ENCODE measurements at regions not wholly inside any gene's neighbourhood (a gene's known extent, or its start where the extent isn't known, plus 50 kb on each side); places are given as distances from the start of the nearest gene placed in this dataset.

DNA sequence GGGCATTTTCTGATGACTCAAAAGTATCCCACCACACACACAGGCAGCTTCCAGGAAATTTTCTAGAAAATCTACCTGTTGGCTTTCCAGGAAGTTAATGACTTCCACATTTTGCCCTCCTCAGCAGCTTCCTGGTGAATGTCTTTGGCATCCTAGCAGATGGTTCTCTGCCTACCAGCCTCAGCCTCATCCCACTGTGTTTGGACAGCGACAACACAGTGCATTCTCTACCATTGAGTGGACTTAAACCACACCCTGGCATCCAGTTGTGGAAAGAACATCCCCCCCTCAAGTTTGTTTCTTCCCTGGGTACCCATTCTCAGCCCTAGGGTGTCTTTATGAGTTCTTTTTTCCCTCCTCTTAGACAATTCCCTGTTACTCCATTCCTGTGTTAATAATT is 50.8 kb upstream of the GADL1 start:
- Mint-ChIP-seq H3K36me3 (ENCODE audit: low read depth) (no peaks in the 10 kb centered on the region), H3K9me3 (peaks cover 5% of the 10 kb centered on the region), H3K4me3 (ENCODE audit: low read depth) (no peak overlapping the region), H3K27ac (no peak overlapping the region), H3K4me1 (ENCODE audit: low read depth) (peaks cover 10% of the 10 kb centered on the region), H3K27me3 (ENCODE audit: low read depth) (peaks cover 1% of the 10 kb centered on the region)
- intact Hi-C loops (cut with micrococcal nuclease) = no loop called here
- DNase-seq (ENCODE audit: low spot score) = no peak

GRCh38 chr3:30948426-30948825 is 54.0 kb upstream of the GADL1 start:
- no peaks in the 10 kb centered on the region for H3K36me3 Mint-ChIP-seq (ENCODE audit: low read depth)
- no peak for DNase-seq (ENCODE audit: low spot score)
- intact Hi-C loops (cut with micrococcal nuclease) = no loop called here
- no peak overlapping the region for H3K27ac Mint-ChIP-seq
- no peaks in the 10 kb centered on the region for H3K9me3 Mint-ChIP-seq
- no peak overlapping the region for H3K4me3 Mint-ChIP-seq (ENCODE audit: low read depth)
- H3K4me1 Mint-ChIP-seq (ENCODE audit: low read depth) = peaks cover 2% of the 10 kb centered on the region
- H3K27me3 Mint-ChIP-seq (ENCODE audit: low read depth) = peaks cover 9% of the 10 kb centered on the region

- H3K4me1 Mint-ChIP-seq (ENCODE audit: low read depth) = peaks cover 2% of the 10 kb centered on the region
- DNase-seq (ENCODE audit: low spot score) = no peak
- H3K27ac Mint-ChIP-seq = no peak overlapping the region
- H3K4me3 Mint-ChIP-seq (ENCODE audit: low read depth) = no peak overlapping the region
- H3K36me3 Mint-ChIP-seq (ENCODE audit: low read depth) = no peaks in the 10 kb centered on the region
- H3K27me3 Mint-ChIP-seq (ENCODE audit: low read depth) = peaks cover 9% of the 10 kb centered on the region
- intact Hi-C loops (cut with micrococcal nuclease) = no loop called here
- no peaks in the 10 kb centered on the region for H3K9me3 Mint-ChIP-seq
Measured at GRCh38 chr3:30951826-30952225, 57.4 kb upstream of the GADL1 start.

DNA sequence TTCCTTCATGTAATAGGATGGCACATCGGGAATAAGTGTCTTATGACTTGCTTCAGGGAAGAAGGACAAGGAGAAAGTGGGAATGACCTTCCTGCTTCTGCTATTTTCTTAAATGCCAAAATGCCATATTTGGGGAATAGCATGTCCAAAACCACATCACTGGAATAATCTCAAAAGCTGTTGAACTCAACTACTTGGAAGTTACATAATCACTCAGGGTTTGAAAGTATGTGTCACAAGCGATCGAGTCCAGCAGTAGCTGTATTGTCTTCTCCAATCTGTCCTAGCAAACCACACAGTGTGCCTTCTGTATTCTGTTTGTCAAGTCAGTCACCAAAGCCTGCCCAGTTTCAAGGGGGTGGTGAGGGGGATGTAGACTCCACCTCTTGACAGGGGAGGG is 58.3 kb upstream of the GADL1 start:
- no peaks in the 10 kb centered on the region for H3K9me3 Mint-ChIP-seq
- no peak overlapping the region for H3K4me3 Mint-ChIP-seq (ENCODE audit: low read depth)
- peaks cover 2% of the 10 kb centered on the region for H3K4me1 Mint-ChIP-seq (ENCODE audit: low read depth)
- no peak overlapping the region for H3K27ac Mint-ChIP-seq
- H3K36me3 Mint-ChIP-seq (ENCODE audit: low read depth) = no peaks in the 10 kb centered on the region
- intact Hi-C loops (cut with micrococcal nuclease) = no loop called here
- peaks cover 9% of the 10 kb centered on the region for H3K27me3 Mint-ChIP-seq (ENCODE audit: low read depth)
- no peak for DNase-seq (ENCODE audit: low spot score)

DNA sequence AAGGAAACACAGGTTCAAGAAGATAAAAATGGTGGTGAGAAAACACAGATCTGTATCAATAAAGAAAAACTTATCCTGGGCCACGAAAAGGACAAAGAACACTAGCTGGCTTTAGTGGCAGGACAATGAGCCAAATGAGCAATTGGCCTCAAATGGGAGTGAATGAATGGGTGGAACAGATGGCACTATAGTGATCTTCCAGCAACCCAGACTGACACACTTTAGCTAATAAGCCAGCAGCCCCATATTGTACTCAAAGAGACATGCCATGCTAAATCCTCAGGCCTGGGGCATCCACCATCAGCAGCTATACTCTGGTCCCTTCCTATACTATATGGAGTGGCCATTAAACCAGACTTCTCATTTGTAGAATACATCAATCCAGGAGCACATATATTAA is 60.0 kb upstream of the GADL1 start:
- peaks cover 4% of the 10 kb centered on the region for H3K9me3 Mint-ChIP-seq
- no peaks in the 10 kb centered on the region for H3K36me3 Mint-ChIP-seq (ENCODE audit: low read depth)
- H3K4me1 Mint-ChIP-seq (ENCODE audit: low read depth) = no peaks in the 10 kb centered on the region
- DNase-seq (ENCODE audit: low spot score) = no peak
- intact Hi-C loops (cut with micrococcal nuclease) = no loop called here
- peaks cover 9% of the 10 kb centered on the region for H3K27me3 Mint-ChIP-seq (ENCODE audit: low read depth)
- H3K4me3 Mint-ChIP-seq (ENCODE audit: low read depth) = no peak overlapping the region
- H3K27ac Mint-ChIP-seq = no peak overlapping the region

GRCh38 chr3:30962084-30962483 is 67.6 kb upstream of the GADL1 start:
- intact Hi-C loops (cut with micrococcal nuclease) = no loop called here
- DNase-seq (ENCODE audit: low spot score) = no peak
- Mint-ChIP-seq H3K4me3 (ENCODE audit: low read depth) (no peak overlapping the region), H3K9me3 (peaks cover 4% of the 10 kb centered on the region), H3K4me1 (ENCODE audit: low read depth) (peaks cover 13% of the 10 kb centered on the region), H3K27me3 (ENCODE audit: low read depth) (peaks cover 9% of the 10 kb centered on the region), H3K36me3 (ENCODE audit: low read depth) (no peaks in the 10 kb centered on the region), H3K27ac (no peak overlapping the region)

DNA sequence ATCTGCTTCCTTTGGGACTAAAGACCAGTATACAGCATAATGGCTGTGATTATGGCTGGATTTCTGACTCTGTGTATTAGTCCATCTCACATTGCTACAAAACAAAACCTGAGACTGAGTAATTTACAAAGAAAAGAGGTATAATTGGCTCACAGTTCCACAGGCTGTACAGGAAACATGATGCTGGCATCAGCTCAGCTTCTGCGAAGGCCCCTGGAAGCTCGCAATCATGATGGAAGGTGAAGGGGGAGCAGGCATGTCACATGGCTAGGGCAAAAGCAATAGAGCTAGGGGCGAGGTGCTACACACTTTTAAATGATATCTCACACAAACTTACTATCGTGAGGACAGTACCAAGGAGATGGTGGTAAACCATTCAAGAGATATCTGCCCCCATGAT is 68.0 kb upstream of the GADL1 start:
- Mint-ChIP-seq H3K36me3 (ENCODE audit: low read depth) (no peaks in the 10 kb centered on the region), H3K27me3 (ENCODE audit: low read depth) (peaks cover 12% of the 10 kb centered on the region), H3K27ac (no peak overlapping the region), H3K4me3 (ENCODE audit: low read depth) (no peak overlapping the region), H3K4me1 (ENCODE audit: low read depth) (peaks cover 13% of the 10 kb centered on the region), H3K9me3 (peaks cover 4% of the 10 kb centered on the region)
- no peak for DNase-seq (ENCODE audit: low spot score)
- intact Hi-C loops (cut with micrococcal nuclease) = no loop called here

DNA sequence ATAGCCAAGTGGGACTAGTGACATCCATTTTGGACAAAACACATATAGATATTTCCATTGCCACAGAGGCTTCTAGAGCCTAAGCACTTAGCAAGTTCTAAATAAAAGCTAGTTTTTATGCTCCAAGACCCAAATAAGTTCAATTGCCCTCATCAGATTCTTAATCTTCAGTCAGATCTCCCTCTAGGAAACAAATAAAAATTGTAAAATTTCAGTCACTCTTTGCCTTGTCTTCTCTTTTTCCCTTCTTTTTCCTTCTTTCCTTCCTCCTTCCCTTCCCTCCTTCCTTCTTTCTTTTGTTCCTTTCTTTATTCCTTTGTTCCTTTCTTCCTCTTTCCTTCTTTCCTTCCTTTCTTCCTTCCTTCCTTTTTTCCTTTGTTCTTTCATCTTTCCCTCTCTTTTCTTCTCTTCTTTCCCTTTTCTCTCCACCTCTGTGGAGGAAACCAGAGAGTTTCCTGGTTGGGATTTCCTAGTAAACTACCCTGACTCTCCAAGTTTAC is 68.8 kb upstream of the GADL1 start:
- H3K27ac Mint-ChIP-seq = no peak overlapping the region
- peaks cover 2% of the 10 kb centered on the region for H3K9me3 Mint-ChIP-seq
- no peak for DNase-seq (ENCODE audit: low spot score)
- peaks cover 16% of the 10 kb centered on the region for H3K27me3 Mint-ChIP-seq (ENCODE audit: low read depth)
- H3K36me3 Mint-ChIP-seq (ENCODE audit: low read depth) = no peaks in the 10 kb centered on the region
- peaks cover 13% of the 10 kb centered on the region for H3K4me1 Mint-ChIP-seq (ENCODE audit: low read depth)
- no peak overlapping the region for H3K4me3 Mint-ChIP-seq (ENCODE audit: low read depth)
- intact Hi-C loops (cut with micrococcal nuclease) = no loop called here

DNA sequence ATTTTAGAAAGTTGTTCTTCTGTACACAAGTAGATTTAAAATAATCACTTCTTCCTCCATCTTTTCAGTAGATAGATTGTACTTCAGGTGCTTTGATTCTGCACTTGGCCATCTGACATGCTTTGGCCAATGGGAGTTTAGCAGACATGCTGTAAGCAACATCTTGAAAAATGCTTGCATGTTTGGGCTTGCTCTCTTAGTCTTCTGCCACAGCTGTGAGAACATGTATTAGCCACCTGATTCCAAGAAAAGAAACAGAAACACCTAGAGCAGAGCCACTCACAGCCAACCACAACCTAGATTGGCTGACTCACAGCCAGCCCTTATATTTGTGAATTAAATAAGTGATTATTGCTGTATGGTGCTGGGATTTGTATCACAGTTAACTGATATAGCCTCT is 70.2 kb upstream of the GADL1 start:
- Mint-ChIP-seq H3K36me3 (ENCODE audit: low read depth) (no peaks in the 10 kb centered on the region), H3K4me3 (ENCODE audit: low read depth) (no peak overlapping the region), H3K27ac (no peak overlapping the region), H3K27me3 (ENCODE audit: low read depth) (peaks cover 19% of the 10 kb centered on the region), H3K4me1 (ENCODE audit: low read depth) (peaks cover 13% of the 10 kb centered on the region), H3K9me3 (no peaks in the 10 kb centered on the region)
- DNase-seq (ENCODE audit: low spot score) = no peak
- intact Hi-C loops (cut with micrococcal nuclease) = no loop called here

- H3K9me3 Mint-ChIP-seq = no peaks in the 10 kb centered on the region
- intact Hi-C loops (cut with micrococcal nuclease) = no loop called here
- no peaks in the 10 kb centered on the region for H3K36me3 Mint-ChIP-seq (ENCODE audit: low read depth)
- H3K27me3 Mint-ChIP-seq (ENCODE audit: low read depth) = peaks cover 20% of the 10 kb centered on the region
- H3K27ac Mint-ChIP-seq = no peak overlapping the region
- DNase-seq (ENCODE audit: low spot score) = no peak
- H3K4me3 Mint-ChIP-seq (ENCODE audit: low read depth) = no peak overlapping the region
- peaks cover 13% of the 10 kb centered on the region for H3K4me1 Mint-ChIP-seq (ENCODE audit: low read depth)
Measured at GRCh38 chr3:30966896-30967295, 72.4 kb upstream of the GADL1 start.

DNA sequence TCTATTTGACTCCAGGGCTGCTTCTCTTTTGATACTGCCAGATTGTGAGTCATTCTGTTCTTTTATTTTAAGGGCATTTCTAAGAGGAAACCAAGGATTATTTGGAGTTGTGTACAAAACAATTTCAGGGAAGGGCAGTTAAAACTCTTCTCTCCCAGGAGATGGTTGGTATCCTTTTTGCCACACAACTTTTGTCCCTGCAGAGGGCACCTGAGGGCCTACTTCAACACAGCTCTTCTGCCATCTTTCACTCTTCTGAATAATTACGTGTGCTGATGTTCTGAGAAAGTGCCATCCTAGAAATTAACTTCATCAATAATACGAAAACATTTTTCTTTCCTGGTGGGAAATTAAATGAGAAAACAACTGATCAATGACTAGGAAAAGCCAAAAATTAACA is 75.7 kb upstream of the GADL1 start:
- Mint-ChIP-seq H3K4me3 (ENCODE audit: low read depth) (no peak overlapping the region), H3K27ac (no peak overlapping the region), H3K4me1 (ENCODE audit: low read depth) (no peaks in the 10 kb centered on the region), H3K36me3 (ENCODE audit: low read depth) (no peaks in the 10 kb centered on the region), H3K9me3 (no peaks in the 10 kb centered on the region), H3K27me3 (ENCODE audit: low read depth) (peaks cover 20% of the 10 kb centered on the region)
- intact Hi-C loops (cut with micrococcal nuclease) = no loop called here
- DNase-seq (ENCODE audit: low spot score) = no peak

- H3K36me3 Mint-ChIP-seq (ENCODE audit: low read depth) = no peaks in the 10 kb centered on the region
- H3K9me3 Mint-ChIP-seq = no peaks in the 10 kb centered on the region
- H3K27me3 Mint-ChIP-seq (ENCODE audit: low read depth) = peaks cover 9% of the 10 kb centered on the region
- intact Hi-C loops (cut with micrococcal nuclease) = no loop called here
- H3K27ac Mint-ChIP-seq = no peak overlapping the region
- no peak overlapping the region for H3K4me3 Mint-ChIP-seq (ENCODE audit: low read depth)
- no peaks in the 10 kb centered on the region for H3K4me1 Mint-ChIP-seq (ENCODE audit: low read depth)
- no peak for DNase-seq (ENCODE audit: low spot score)
Measured at GRCh38 chr3:30972449-30972848, 78.0 kb upstream of the GADL1 start.

DNA sequence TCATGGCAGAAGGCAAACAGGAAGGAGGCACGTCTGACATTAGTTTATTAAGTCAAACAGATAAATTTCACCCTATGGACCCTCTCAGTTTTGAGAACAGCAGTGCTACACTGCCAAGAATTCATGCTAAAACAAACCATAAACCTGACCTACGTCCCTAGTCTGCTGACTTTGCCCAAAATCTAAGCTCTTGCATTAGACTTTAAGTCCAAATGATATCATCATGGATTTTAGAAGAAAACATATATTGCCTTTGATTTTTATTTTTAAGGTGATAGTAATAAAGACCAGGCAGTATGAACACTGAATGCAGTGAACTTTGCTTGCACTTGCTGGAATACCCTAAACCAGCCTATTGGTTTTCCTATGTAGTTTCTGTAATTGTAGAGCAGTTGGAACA is 79.6 kb upstream of the GADL1 start:
- no peaks in the 10 kb centered on the region for H3K4me1 Mint-ChIP-seq (ENCODE audit: low read depth)
- H3K4me3 Mint-ChIP-seq (ENCODE audit: low read depth) = no peak overlapping the region
- no peak overlapping the region for H3K27ac Mint-ChIP-seq
- no peaks in the 10 kb centered on the region for H3K9me3 Mint-ChIP-seq
- H3K27me3 Mint-ChIP-seq (ENCODE audit: low read depth) = peaks cover 3% of the 10 kb centered on the region
- no peak for DNase-seq (ENCODE audit: low spot score)
- no peaks in the 10 kb centered on the region for H3K36me3 Mint-ChIP-seq (ENCODE audit: low read depth)
- intact Hi-C loops (cut with micrococcal nuclease) = no loop called here

GRCh38 chr3:30977592-30977991 is 83.1 kb upstream of the GADL1 start:
- Mint-ChIP-seq H3K4me3 (ENCODE audit: low read depth) (no peak overlapping the region), H3K36me3 (ENCODE audit: low read depth) (no peaks in the 10 kb centered on the region), H3K4me1 (ENCODE audit: low read depth) (no peaks in the 10 kb centered on the region), H3K27ac (no peak overlapping the region), H3K9me3 (no peaks in the 10 kb centered on the region), H3K27me3 (ENCODE audit: low read depth) (peaks cover 4% of the 10 kb centered on the region)
- intact Hi-C loops (cut with micrococcal nuclease) = no loop called here
- no peak for DNase-seq (ENCODE audit: low spot score)

Measured in activated T-helper 2 cell treated with anti-CD3 and anti-CD28 coated beads, Interferon-gamma antibody, Interleukin-2, Interleukin-4, amounts not matched to agents 10 μg/mL and 5 μg/mL and 100 μg/mL, durations not matched to agents 14 hours and 24 hours and 36 hours (primary cell).